GM12878 (cell line): ENCODE measurements at regions not wholly inside any gene's neighbourhood (a gene's known extent, or its start where the extent isn't known, plus 50 kb on each side); places are given as distances from the start of the nearest gene placed in this dataset.
A peak's percentile ranks its signal among the peaks of the same experiment; 100 is the strongest.

Source experiments
- ATAC-seq: fragments of 200-7000 bp; cut with Tn5 transposase; 3 replicates; pipeline ENCODE4 v1.9.1; 2020; ENCODE audit warnings: mild to moderate bottlenecking, moderate library complexity
- BruUV-seq: library from RNA; stranded (reverse); fragments of 400-500 nt; replicated peaks from 2 replicates; lab custom pipeline; 2021; lab: Mats Ljungman, UMichigan
- CTCF ChIA-PET: fragments of 300-600 bp; sonication (Branson Sonifier 250); formaldehyde crosslinking; extraction: SDS; loops from one replicate; lab custom pipeline; 2021; ENCODE audit warnings: inconsistent platforms; lab: Yijun Ruan, JAX
- POLR2A ChIA-PET: fragments of 350-600 bp; formaldehyde crosslinking; extraction: SDS; loops from one replicate; lab custom pipeline; 2021; ENCODE audit warnings: inconsistent platforms; lab: Charles Lee
- RAD21 ChIA-PET: fragments of 300-600 bp; sonication (Branson Sonifier 250); formaldehyde crosslinking; loops from one replicate; lab custom pipeline; 2023; ENCODE audit warnings: antibody characterized with exemption; ENCODE audit not compliant: unreplicated experiment; lab: Charles Lee
- SMC1A ChIA-PET: fragments of 300-600 bp; sonication (Branson Sonifier 250); formaldehyde crosslinking; loops from one replicate; lab custom pipeline; 2023; ENCODE audit not compliant: unreplicated experiment, uncharacterized antibody; lab: Charles Lee
- DNase-seq: peaks from one replicate; pipeline ENCODE4 v3.0.0-alpha.2; 2011; ENCODE audit warnings: low read depth, low spot score
- FAIRE-seq: peaks from 3 replicates; lab custom pipeline; 2011; peaks lifted over from hg19 to GRCh38; lab: Jason Lieb, UNC
- H2AFZ ChIP-seq: 2 replicates; pipeline ENCODE4 v1.6.0; 2011; ENCODE audit warnings: low read depth, low read length, control low read depth; ENCODE audit not compliant: control insufficient read depth
- H3K27ac ChIP-seq: 2 replicates; pipeline ENCODE4 v1.5.1; 2011; ENCODE audit warnings: control low read depth; ENCODE audit not compliant: control insufficient read depth, insufficient read depth
- H3K27me3 ChIP-seq, 2 experiments: replicated peaks in 1 of 2; 2 replicates each; pipeline versions ENCODE4 v1.6.0 to v1.6.1; 2011; ENCODE audit warnings: low read length in 1 of 2; ENCODE audit not compliant: control insufficient read depth in 2 of 2, insufficient read depth in 2 of 2
- H3K36me3 ChIP-seq, 2 experiments: 2 replicates each; pipeline ENCODE4 v1.5.1; 2011; ENCODE audit warnings: low read length in 1 of 2; ENCODE audit not compliant: control insufficient read depth in 2 of 2, insufficient read depth in 2 of 2
- H3K4me1 ChIP-seq: 2 replicates; pipeline ENCODE4 v1.6.1; 2011; ENCODE audit warnings: mild to moderate bottlenecking, low read length, moderate library complexity, mixed read lengths; ENCODE audit not compliant: control insufficient read depth, insufficient read depth
- H3K4me2 ChIP-seq: 2 replicates; pipeline ENCODE4 v1.6.0; 2011; ENCODE audit warnings: control low read depth; ENCODE audit not compliant: control insufficient read depth, insufficient read depth
- H3K4me3 ChIP-seq: fragments of 200-600 bp; sonication (generic); 2 replicates; pipeline ENCODE4 v1.5.1; 2016
- H3K79me2 ChIP-seq: 2 replicates; pipeline ENCODE4 v1.6.0; 2011; ENCODE audit warnings: low read length; ENCODE audit not compliant: control insufficient read depth, insufficient read depth
- H3K9ac ChIP-seq: 2 replicates; pipeline ENCODE4 v1.8.0; 2011; ENCODE audit warnings: low read length, control low read depth, mixed read lengths; ENCODE audit not compliant: control insufficient read depth, insufficient read depth
- H3K9me3 ChIP-seq: replicated peaks from 3 replicates; pipeline ENCODE4 v1.5.1; 2011; ENCODE audit warnings: mild to moderate bottlenecking, low read length; ENCODE audit not compliant: control insufficient read depth, insufficient read depth
- H4K20me1 ChIP-seq: 2 replicates; pipeline ENCODE4 v1.6.0; 2011; ENCODE audit not compliant: control insufficient read depth, insufficient read depth
- BCL3 ChIP-seq: IDR thresholded peaks from 2 replicates; pipeline ENCODE4 v1.6.1; 2011; ENCODE audit warnings: borderline replicate concordance, low read depth, mild to moderate bottlenecking, moderate library complexity, low read length; ENCODE audit not compliant: insufficient read depth, poor library complexity, severe bottlenecking
- BCLAF1 ChIP-seq: fragments of 450-650 bp; IDR thresholded peaks from 2 replicates; pipeline ENCODE4 v1.6.1; 2017; ENCODE audit warnings: antibody characterized with exemption, mild to moderate bottlenecking, moderate library complexity
- BMI1 ChIP-seq: fragments of 450-650 bp; IDR thresholded peaks from 2 replicates; pipeline ENCODE4 v1.6.1; 2016; ENCODE audit warnings: mild to moderate bottlenecking, moderate library complexity, borderline replicate concordance
- FOXK2 ChIP-seq: fragments of 450-650 bp; IDR thresholded peaks from 2 replicates; pipeline ENCODE4 v1.6.1; 2017; ENCODE audit warnings: mild to moderate bottlenecking, moderate library complexity
- FOXM1 ChIP-seq: IDR thresholded peaks from 2 replicates; pipeline ENCODE4 v1.6.1; 2012; ENCODE audit warnings: low read depth, mild to moderate bottlenecking, inconsistent platforms, low read length, moderate library complexity
- GABPA ChIP-seq: IDR thresholded peaks from 2 replicates; pipeline ENCODE4 v1.6.1; 2014; ENCODE audit warnings: antibody characterized with exemption, low read depth, mild to moderate bottlenecking, inconsistent platforms
- HDAC2 ChIP-seq: fragments of 200-600 bp; sonication (generic); IDR thresholded peaks from 2 replicates; pipeline ENCODE4 v1.6.1; 2017
- JUNB ChIP-seq: IDR thresholded peaks from 2 replicates; pipeline ENCODE4 v1.6.1; 2016; ENCODE audit warnings: antibody characterized with exemption, mild to moderate bottlenecking
- MEF2B ChIP-seq: fragments of 450-650 bp; IDR thresholded peaks from 2 replicates; pipeline ENCODE4 v1.6.1; 2018; ENCODE audit warnings: mild to moderate bottlenecking, moderate library complexity; ENCODE audit not compliant: partially characterized antibody, poor library complexity, severe bottlenecking
- PBX3 ChIP-seq: IDR thresholded peaks from 2 replicates; pipeline ENCODE4 v1.6.1; 2011; ENCODE audit warnings: mild to moderate bottlenecking, low read depth, low read length, moderate library complexity; ENCODE audit not compliant: insufficient replicate concordance
- POLR2A ChIP-seq: IDR thresholded peaks from 2 replicates; pipeline ENCODE4 v1.6.1; 2011; ENCODE audit warnings: low read depth, mild to moderate bottlenecking, low read length
- POLR2AphosphoS5 ChIP-seq: IDR thresholded peaks from 2 replicates; pipeline ENCODE4 v1.6.1; 2011; ENCODE audit warnings: mild to moderate bottlenecking, low read length, inconsistent platforms
- SIX5 ChIP-seq: IDR thresholded peaks from 2 replicates; pipeline ENCODE4 v1.6.1; 2011; ENCODE audit warnings: mild to moderate bottlenecking, low read depth, low read length, moderate library complexity; ENCODE audit not compliant: severe bottlenecking
- SMAD1 ChIP-seq: fragments of 450-650 bp; IDR thresholded peaks from 2 replicates; pipeline ENCODE4 v1.6.1; 2018; ENCODE audit warnings: mild to moderate bottlenecking, low read depth; ENCODE audit not compliant: partially characterized antibody
- SUPT20H ChIP-seq: IDR thresholded peaks from 2 replicates; pipeline ENCODE4 v1.6.1; 2011; ENCODE audit warnings: low read depth, mild to moderate bottlenecking, low read length, moderate library complexity, borderline replicate concordance; ENCODE audit not compliant: control insufficient read depth
- ZSCAN29 ChIP-seq: fragments of 450-650 bp; IDR thresholded peaks from 2 replicates; pipeline ENCODE4 v1.6.1; 2017; ENCODE audit warnings: mild to moderate bottlenecking, moderate library complexity
- WGBS: methylation state at CpG from one replicate; pipeline ENCODE4 v1.1.6; 2016; ENCODE audit warnings: low lambda C conversion rate; ENCODE audit not compliant: insufficient replicate concordance, insufficient coverage; ENCODE audit errors: missing lambda C conversion rate; 5-methylcytosine and 5-hydroxymethylcytosine counted together
- in situ Hi-C: fragments of 300-500 bp; cut with MboI; formaldehyde crosslinking; loops from 9 replicates; pipeline ENCODE4 v1.14.3; 2018; ENCODE audit warnings: mixed read lengths
- intact Hi-C: fragments of 100-400 bp; cut with micrococcal nuclease; formaldehyde crosslinking; loops from one replicate; pipeline ENCODE4 v1.14.2; 2022; ENCODE audit not compliant: unreplicated experiment

- no peaks in the 10 kb centered on the region for H3K36me3 ChIP-seq
- FAIRE-seq = no peak
- H3K4me3 ChIP-seq = no peak overlapping the region
- H3K27me3 ChIP-seq = no peaks in the 10 kb centered on the region
- no TSS peak for BruUV-seq
- in situ Hi-C loops = no loop called here
- ATAC-seq = no peak
- TF ChIP-seq FOXM1 = no peak
- TF ChIP-seq BCLAF1 = no peak
- no peak for TF ChIP-seq MEF2B
- no peak for TF ChIP-seq GABPA
- no peak for TF ChIP-seq POLR2A
- no peak for TF ChIP-seq FOXK2
- no peak for TF ChIP-seq SUPT20H
- peak; percentile 83 for TF ChIP-seq BCL3
- no peak for TF ChIP-seq POLR2AphosphoS5
- TF ChIP-seq BMI1 = no peak
- TF ChIP-seq ZSCAN29 = no peak
- no peak for TF ChIP-seq SIX5
- TF ChIP-seq HDAC2 = no peak
- TF ChIP-seq PBX3 = peak; percentile 17
- TF ChIP-seq SMAD1 = no peak
- TF ChIP-seq JUNB = no peak
- TF ChIP-seq, all 136 proteins: peak for 2
- H2AFZ ChIP-seq = no peak overlapping the region
- 39% methylated on average over 22 of the region's 22 CpGs for WGBS
- H3K9me3 ChIP-seq = no peaks in the 10 kb centered on the region; the same call in 2 of the 3 replicates
- H3K27ac ChIP-seq = no peak overlapping the region
- H3K4me2 ChIP-seq = no peak overlapping the region
- H3K4me1 ChIP-seq = no peaks in the 10 kb centered on the region
- no peak for DNase-seq
- ChIA-PET SMC1A (no interaction called here), CTCF (no interaction called here), RAD21 (no interaction called here), POLR2A (no interaction called here)
- H3K79me2 ChIP-seq = no peaks in the 10 kb centered on the region
- H4K20me1 ChIP-seq = no peaks in the 10 kb centered on the region
- H3K9ac ChIP-seq = no peak overlapping the region
- intact Hi-C loops = no loop called here
Measured at GRCh38 chr10:128885573-128886555, 581.2 kb upstream of the MGMT start.
